Fibroblast of pulmonary artery (primary cell): ENCODE measurements at regions not wholly inside any gene's neighbourhood (a gene's known extent, or its start where the extent isn't known, plus 50 kb on each side); places are given as distances from the start of the nearest gene placed in this dataset.

ENCODE experiments used
- DNase-seq: peaks from one replicate; pipeline ENCODE4 v3.0.0-alpha.2; 2010; ENCODE audit warnings: low read depth
- H3K4me3 ChIP-seq: replicated peaks from 2 replicates; pipeline ENCODE4 v1.5.1; 2011; ENCODE audit warnings: low read depth, mild to moderate bottlenecking, control low read depth, low read length, moderate library complexity
- CTCF ChIP-seq: IDR thresholded peaks from 2 replicates; pipeline ENCODE4 v1.5.1; 2011; ENCODE audit warnings: mild to moderate bottlenecking, control low read depth, low read length, inconsistent platforms; ENCODE audit errors: missing control alignments

DNA sequence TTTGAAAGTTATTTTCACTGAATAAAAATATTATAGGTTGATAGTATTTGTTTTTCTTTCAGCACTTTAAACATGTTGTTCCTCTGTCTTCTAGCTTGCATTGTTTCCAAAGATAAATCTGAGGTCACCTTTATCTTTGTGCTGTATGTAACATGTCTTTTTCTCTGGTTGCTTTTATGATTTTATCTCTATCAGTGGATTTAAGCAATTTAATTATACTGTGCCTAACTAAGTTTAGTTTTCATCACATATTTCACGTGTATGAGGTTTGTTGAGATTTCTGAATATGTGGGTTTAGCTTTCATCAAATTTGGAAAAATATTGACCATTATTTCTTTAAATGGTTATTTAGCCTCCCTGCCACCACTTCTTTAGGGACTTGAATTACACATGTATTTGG lies 214.5 kb downstream of the SNX18 start:
- no peak overlapping the region for H3K4me3 ChIP-seq
- DNase-seq = no peak
- TF ChIP-seq CTCF = no peak

DNA sequence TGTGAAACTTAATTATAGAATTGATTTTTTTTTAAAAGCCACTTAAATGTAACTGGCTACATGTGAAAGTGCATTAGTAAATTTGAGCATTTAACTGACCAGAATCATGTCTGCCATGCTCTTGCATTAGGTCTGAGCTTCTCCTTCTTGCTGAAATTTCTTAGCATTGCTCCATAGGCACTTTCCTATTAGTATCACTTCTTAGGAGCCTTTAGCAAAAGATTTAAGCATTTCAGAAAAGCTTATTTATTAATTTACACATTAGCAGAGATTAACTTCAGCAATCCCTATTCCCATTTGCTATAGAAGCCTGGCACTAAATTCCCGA lies 211.0 kb downstream of the SNX18 start:
- TF ChIP-seq CTCF = no peak
- DNase-seq = no peak
- no peak overlapping the region for H3K4me3 ChIP-seq

GRCh38 chr5:54727874-54728587 lies 210.5 kb downstream of the SNX18 start:
- no peak for DNase-seq
- H3K4me3 ChIP-seq = no peak overlapping the region
- no peak for TF ChIP-seq CTCF

DNA sequence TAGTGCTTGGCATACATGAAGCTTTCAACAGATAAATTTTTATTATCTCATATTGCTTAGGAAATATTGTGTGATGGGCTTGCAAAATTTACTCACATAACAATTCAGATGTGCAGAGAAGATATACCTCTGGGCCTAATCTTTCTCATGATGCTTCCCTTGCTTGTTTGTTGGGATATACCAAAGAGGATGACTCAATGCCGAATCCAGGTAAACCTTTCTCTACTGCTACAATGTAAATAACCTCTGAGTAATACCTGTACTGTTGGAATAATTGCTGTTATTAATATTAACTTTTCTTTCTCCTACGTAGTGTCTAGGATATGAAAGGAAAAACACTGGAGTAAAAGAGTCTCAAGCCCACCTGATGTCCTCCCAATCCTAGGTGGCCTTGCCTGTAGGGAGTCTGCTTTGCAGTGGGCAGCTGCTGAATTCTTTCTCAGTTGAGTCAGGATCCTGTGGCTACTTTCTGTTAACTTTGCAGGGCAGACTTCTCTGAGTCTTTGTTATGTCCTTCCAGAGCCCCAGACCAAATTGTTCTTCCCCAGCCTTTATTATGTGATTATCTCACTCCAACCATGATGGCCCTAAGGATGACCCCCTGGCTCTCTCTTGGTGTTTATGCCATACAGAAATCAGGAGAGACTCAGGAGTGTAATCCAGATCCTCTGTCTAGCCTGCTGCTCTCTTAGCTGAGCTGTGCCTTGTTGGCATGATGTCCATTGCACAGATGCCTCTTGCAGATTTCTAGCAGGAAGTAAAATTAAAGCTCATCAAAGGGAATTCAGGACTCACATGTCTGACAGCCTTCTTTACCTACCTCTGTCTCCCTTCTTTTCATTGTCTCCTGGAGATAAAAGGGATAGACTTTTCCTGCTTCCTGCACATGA lies 208.1 kb downstream of the SNX18 start:
- no peak for TF ChIP-seq CTCF
- no peak overlapping the region for H3K4me3 ChIP-seq
- DNase-seq = no peak

DNA sequence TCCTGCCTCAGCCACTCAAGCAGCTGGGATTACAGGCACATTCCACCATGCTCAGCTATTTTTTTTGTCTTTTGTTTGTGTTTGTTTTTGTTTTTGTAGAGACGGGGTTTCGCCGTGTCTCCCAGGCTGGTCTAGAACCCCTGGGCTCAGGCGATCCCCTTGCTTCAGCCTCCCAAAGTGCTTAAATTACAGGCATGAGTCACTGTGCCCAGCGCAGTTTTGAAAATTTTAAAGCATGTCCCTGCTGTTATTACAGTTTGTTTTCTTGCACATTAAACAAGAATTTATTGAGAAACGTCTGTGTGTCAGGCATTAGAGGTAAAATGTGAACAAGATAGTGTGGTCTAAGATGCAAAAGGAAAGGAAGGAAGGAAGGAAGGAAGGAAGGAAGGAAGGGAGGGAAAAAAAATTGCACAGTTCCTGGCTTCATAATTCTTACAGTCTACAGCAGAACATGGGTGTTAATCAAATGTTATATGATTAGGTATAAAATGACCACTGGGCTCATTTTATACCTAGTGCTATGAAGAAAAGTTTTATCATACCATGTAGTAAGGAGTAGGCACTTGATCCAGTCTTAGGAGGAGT lies 205.4 kb downstream of the SNX18 start:
- no peak for DNase-seq
- no peak for TF ChIP-seq CTCF
- H3K4me3 ChIP-seq = no peak overlapping the region

- no peak for DNase-seq
- H3K4me3 ChIP-seq = no peak overlapping the region
- TF ChIP-seq CTCF = no peak
Observed at GRCh38 chr5:54721951-54722654, 204.5 kb downstream of the SNX18 start.
